ENCODE measurements at regions not wholly inside any gene's neighbourhood (a gene's known extent, or its start where the extent isn't known, plus 50 kb on each side); places are given as distances from the start of the nearest gene placed in this dataset.

DNA sequence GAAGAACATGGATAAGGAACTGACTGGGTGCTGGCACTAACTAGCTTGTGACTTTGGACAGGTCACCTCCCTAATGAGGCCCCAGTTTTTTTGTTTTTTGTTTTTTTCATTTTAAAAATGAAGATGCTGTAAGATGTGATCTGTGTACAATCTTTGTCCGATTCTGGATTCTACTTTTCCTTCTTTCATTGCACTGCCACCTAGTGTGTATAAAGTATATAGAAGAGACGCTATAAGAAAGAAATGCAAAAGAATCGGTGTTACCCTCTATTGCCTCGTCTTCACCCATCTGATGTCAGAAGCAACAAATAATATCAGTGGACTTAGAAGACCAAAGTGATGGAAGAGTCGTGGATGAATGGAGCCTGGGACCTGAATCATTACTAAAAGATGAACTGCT, 58.6 kb upstream of the P2RY10 start:
- H3K36me3 Mint-ChIP-seq (ENCODE audit: insufficient read depth, unreplicated experiment) = no peaks in the 10 kb centered on the region
- no peaks in the 10 kb centered on the region for H3K4me1 Mint-ChIP-seq (ENCODE audit: insufficient read depth, unreplicated experiment)
- peaks cover 8% of the 10 kb centered on the region for H3K9me3 Mint-ChIP-seq (ENCODE audit: unreplicated experiment)
- no peak overlapping the region for H3K4me3 Mint-ChIP-seq (ENCODE audit: unreplicated experiment)
- intact Hi-C loops (cut with micrococcal nuclease) = loop anchor here (1.0 kb wide), 1 partner anchor 331 kb away; no protein-coding TSS in a partner anchor
- BruUV-seq (replicated peaks) = no TSS peak
- H3K27me3 Mint-ChIP-seq (ENCODE audit: insufficient read depth, unreplicated experiment) = no peaks in the 10 kb centered on the region
- ChIA-PET POLR2A (no interaction called here), CTCF (interaction anchor here (0.6 to 1.3 kb wide), 10 partner anchors 8 to 613 kb away, joined by 3 to 12 read pairs (median 4); no protein-coding TSS in a partner anchor)
- TF ChIP-seq, protein P1, sequence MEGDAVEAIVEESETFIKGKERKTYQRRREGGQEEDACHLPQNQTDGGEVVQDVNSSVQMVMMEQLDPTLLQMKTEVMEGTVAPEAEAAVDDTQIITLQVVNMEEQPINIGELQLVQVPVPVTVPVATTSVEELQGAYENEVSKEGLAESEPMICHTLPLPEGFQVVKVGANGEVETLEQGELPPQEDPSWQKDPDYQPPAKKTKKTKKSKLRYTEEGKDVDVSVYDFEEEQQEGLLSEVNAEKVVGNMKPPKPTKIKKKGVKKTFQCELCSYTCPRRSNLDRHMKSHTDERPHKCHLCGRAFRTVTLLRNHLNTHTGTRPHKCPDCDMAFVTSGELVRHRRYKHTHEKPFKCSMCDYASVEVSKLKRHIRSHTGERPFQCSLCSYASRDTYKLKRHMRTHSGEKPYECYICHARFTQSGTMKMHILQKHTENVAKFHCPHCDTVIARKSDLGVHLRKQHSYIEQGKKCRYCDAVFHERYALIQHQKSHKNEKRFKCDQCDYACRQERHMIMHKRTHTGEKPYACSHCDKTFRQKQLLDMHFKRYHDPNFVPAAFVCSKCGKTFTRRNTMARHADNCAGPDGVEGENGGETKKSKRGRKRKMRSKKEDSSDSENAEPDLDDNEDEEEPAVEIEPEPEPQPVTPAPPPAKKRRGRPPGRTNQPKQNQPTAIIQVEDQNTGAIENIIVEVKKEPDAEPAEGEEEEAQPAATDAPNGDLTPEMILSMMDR (IDR thresholded peaks at IDR 0.05; ENCODE audit: unreplicated experiment) = peak; percentile 28
- peak; percentile 19 for DNase-seq (ENCODE audit: unreplicated experiment)
- no peak overlapping the region for H3K27ac Mint-ChIP-seq (ENCODE audit: low read depth, unreplicated experiment)

All from MCF 10A (cell line).